Ovary (tissue), 7 donors: ENCODE measurements at regions not wholly inside any gene's neighbourhood (a gene's known extent, or its start where the extent isn't known, plus 50 kb on each side); places are given as distances from the start of the nearest gene placed in this dataset.

Experiments
- DNase-seq, 5 donors: peaks; one replicate each; pipeline ENCODE4 v3.0.0-alpha.2; 2019 to 2020
- H3K27ac ChIP-seq, 2 donors: fragments of 200-600 bp; one replicate each; pipeline versions ENCODE4 v1.5.1 to v1.8.0; 2019 to 2022
- H3K27me3 ChIP-seq: fragments of 200-600 bp; one replicate; pipeline ENCODE4 v1.8.0; 2022
- H3K36me3 ChIP-seq: fragments of 200-600 bp; sonication (generic); one replicate; pipeline ENCODE4 v1.5.1; 2019
- H3K4me1 ChIP-seq: one replicate; pipeline ENCODE4 v1.8.1; 2013; ENCODE audit warnings: mild to moderate bottlenecking, moderate library complexity; ENCODE audit not compliant: insufficient read depth
- H3K4me3 ChIP-seq: fragments of 200-600 bp; sonication (generic); one replicate; pipeline ENCODE4 v1.5.1; 2017
- H3K9me3 ChIP-seq, 2 donors: fragments of 200-600 bp in 1 of 2; sonication (generic) in 1 of 2; one replicate each; pipeline versions ENCODE4 v1.5.1 to v1.8.1; 2013 to 2019; ENCODE audit warnings: mild to moderate bottlenecking in 1 of 2, moderate library complexity in 1 of 2
- CTCF ChIP-seq, 3 donors: fragments of 450-650 bp in 2 of 3; fragments of 200-600 bp in 1 of 3; IDR thresholded peaks; one replicate each; pipeline versions ENCODE4 v1.5.1 to v1.8.0; 2016 to 2022; ENCODE audit warnings: antibody characterized with exemption in 3 of 3, mild to moderate bottlenecking in 1 of 3
- EP300 ChIP-seq: sonication (generic); formaldehyde crosslinking; IDR thresholded peaks from one replicate; pipeline ENCODE4 v1.6.1; 2017; ENCODE audit warnings: antibody characterized with exemption
- POLR2A ChIP-seq: fragments of 450-650 bp; IDR thresholded peaks from one replicate; pipeline ENCODE4 v1.6.1; 2017; ENCODE audit warnings: antibody characterized with exemption, mild to moderate bottlenecking, moderate library complexity
- WGBS, 3 donors: extraction: QIAGEN DNeasy Blood & Tissue Kit in 1 of 3; methylation state at CpG; one replicate each; pipeline versions ENCODE4 v1.1.5 to v1.1.7; 2013 to 2017; 5-methylcytosine and 5-hydroxymethylcytosine counted together
- intact Hi-C, 4 donors: fragments of 100-400 bp; cut with DNase I; formaldehyde crosslinking; loops; one replicate each; pipeline versions ENCODE4 v1.11.0 to v1.15.1; 2022 to 2023
- donor health status: DM: no; HTN: no; CAD: no; lungs with moderate emphysema.
- donor health status: DM: no; HTN: no; CAD: no.
- donor health status: Bipolar disorder and iron deficiency.
- donor health status: DM: no; HTN: no; CAD: no.
- donor health status: DM: yes; HTN: yes; CAD: no.

- Histone ChIP-seq H3K27ac (no peak overlapping the region), H3K4me3 (no peak overlapping the region), H3K27me3 (no peaks in the 10 kb centered on the region), H3K36me3 (no peaks in the 10 kb centered on the region), H3K9me3 (no peaks in the 10 kb centered on the region), H3K4me1 (no peaks in the 10 kb centered on the region)
- 38 to 54% (median 51%) methylated on average over 3 of the region's 3 CpGs for WGBS, 3 donors
- TF ChIP-seq EP300 = no peak
- no peak for TF ChIP-seq CTCF (IDR thresholded peaks at IDR 0.05)
- TF ChIP-seq POLR2A = no peak
- DNase-seq = no peak
- intact Hi-C loops = no loop called here
These were observed 183.3 kb upstream of the PUM3 start for GRCh38 chr9:3027210-3027609.

- WGBS, 3 donors = 71 to 87% (median 74%) methylated on average over 3 of the region's 3 CpGs
- intact Hi-C loops = no loop called here
- DNase-seq = no peak
- no peaks in the 10 kb centered on the region for H3K9me3 ChIP-seq
- no peaks in the 10 kb centered on the region for H3K27me3 ChIP-seq
- H3K4me1 ChIP-seq = peaks cover 2% of the 10 kb centered on the region
- TF ChIP-seq CTCF (IDR thresholded peaks at IDR 0.05) (no peak), POLR2A (no peak)
- no peak overlapping the region for H3K4me3 ChIP-seq
- no peak overlapping the region for H3K27ac ChIP-seq
- no peaks in the 10 kb centered on the region for H3K36me3 ChIP-seq
These were observed 179.6 kb upstream of the PUM3 start for GRCh38 chr9:3023449-3023848.

- TF ChIP-seq POLR2A (no peak), CTCF (IDR thresholded peaks at IDR 0.05) (no peak), EP300 (no peak)
These were observed 174.9 kb upstream of the PUM3 start for GRCh38 chr9:3018691-3019230.

GRCh38 chr9:3018071-3018470 lies 174.2 kb upstream of the PUM3 start:
- H3K9me3 ChIP-seq = no peaks in the 10 kb centered on the region
- TF ChIP-seq POLR2A = no peak
- 12 to 37% (median 32%) methylated on average over 2 of the region's 2 CpGs for WGBS, 3 donors
- no peaks in the 10 kb centered on the region for H3K27me3 ChIP-seq
- H3K36me3 ChIP-seq = no peaks in the 10 kb centered on the region
- H3K27ac ChIP-seq = no peak overlapping the region
- DNase-seq = no peak
- intact Hi-C loops = no loop called here
- H3K4me1 ChIP-seq = peaks cover 2% of the 10 kb centered on the region
- H3K4me3 ChIP-seq = no peak overlapping the region

More at GRCh38 chr9:3018691-3019230, 174.9 kb upstream of the PUM3 start:
- Histone ChIP-seq H3K27me3 (no peaks in the 10 kb centered on the region), H3K4me3 (no peak overlapping the region), H3K27ac (no peak overlapping the region), H3K9me3 (no peaks in the 10 kb centered on the region), H3K4me1 (peaks cover 2% of the 10 kb centered on the region), H3K36me3 (no peaks in the 10 kb centered on the region)
- intact Hi-C loops = no loop called here
- DNase-seq = no peak
- 10 to 33% (median 25%) methylated on average over 5 of the region's 5 CpGs for WGBS, 3 donors

- Histone ChIP-seq H3K9me3 (no peaks in the 10 kb centered on the region), H3K27ac (no peak overlapping the region), H3K4me1 (peaks cover 2% of the 10 kb centered on the region), H3K36me3 (no peaks in the 10 kb centered on the region), H3K4me3 (no peak overlapping the region), H3K27me3 (no peaks in the 10 kb centered on the region)
- intact Hi-C loops = no loop called here
- no peak for TF ChIP-seq CTCF (IDR thresholded peaks at IDR 0.05)
- no peak for TF ChIP-seq POLR2A
- TF ChIP-seq EP300 = no peak
- DNase-seq = no peak
- WGBS, 3 donors = 65 to 73% (median 66%) methylated on average over 3 of the region's 3 CpGs
These were observed 170.3 kb upstream of the PUM3 start for GRCh38 chr9:3014178-3014577.
